ENCODE measurements at regions not wholly inside any gene's neighbourhood (a gene's known extent, or its start where the extent isn't known, plus 50 kb on each side); places are given as distances from the start of the nearest gene placed in this dataset.

DNA sequence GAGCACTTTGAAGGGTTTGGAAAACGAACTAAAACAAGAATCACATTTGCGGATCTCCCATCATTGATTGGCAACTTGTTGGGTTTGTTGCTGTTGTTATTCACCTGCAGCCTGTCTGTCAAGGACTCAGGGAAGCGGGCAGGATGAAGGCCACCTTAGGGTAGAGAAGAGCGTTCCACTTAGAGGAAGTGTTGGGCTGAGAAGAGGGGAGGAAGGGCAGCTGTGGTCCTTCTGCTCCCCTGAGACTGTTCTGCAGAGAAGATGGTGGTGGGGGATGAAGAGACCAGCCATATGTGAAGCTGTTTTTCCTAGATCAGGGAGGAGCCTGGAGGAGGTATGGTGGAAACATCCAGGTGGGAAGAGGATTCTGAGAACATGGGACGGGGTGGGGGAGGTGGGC, 70.6 kb upstream of the CPEB4 start:
- Histone ChIP-seq H3K9me3 (no peaks in the 10 kb centered on the region), H3K4me1 (peaks cover 4% of the 10 kb centered on the region; the same call in 1 of the 2 replicates), H3K4me3 (ENCODE audit: low read depth, low read length) (no peak overlapping the region), H3K36me3 (no peaks in the 10 kb centered on the region), H3K27me3 (no peaks in the 10 kb centered on the region)
- no peak for TF ChIP-seq CTCF (IDR thresholded peaks at IDR 0.05; ENCODE audit: low read depth, low read length)
- no peak for DNase-seq

DNA sequence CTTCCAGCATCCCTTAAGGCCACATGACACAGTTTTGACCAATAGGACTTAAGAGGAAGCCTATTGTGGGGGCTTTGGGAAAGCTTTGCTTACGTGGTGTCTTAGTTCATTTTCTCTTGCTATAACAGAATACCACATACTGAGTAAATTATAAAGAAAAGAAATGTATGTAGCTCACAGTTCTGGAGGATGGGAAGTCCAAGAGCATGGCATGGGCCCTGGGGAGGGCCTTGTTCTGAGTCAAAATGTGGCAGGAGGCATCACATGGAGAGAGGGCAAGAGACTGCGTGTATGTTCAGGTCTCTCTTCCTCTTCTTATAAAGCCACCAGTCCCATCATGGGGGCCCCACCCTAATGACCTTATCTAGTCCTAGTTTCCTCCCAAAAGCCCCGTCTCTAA, 68.6 kb upstream of the CPEB4 start:
- no peaks in the 10 kb centered on the region for H3K27me3 ChIP-seq
- no peaks in the 10 kb centered on the region for H3K36me3 ChIP-seq
- no peak for DNase-seq
- no peaks in the 10 kb centered on the region for H3K9me3 ChIP-seq
- TF ChIP-seq CTCF (IDR thresholded peaks at IDR 0.05; ENCODE audit: low read depth, low read length): no peak
- H3K4me3 ChIP-seq (ENCODE audit: low read depth, low read length): no peak overlapping the region
- H3K4me1 ChIP-seq: peaks cover 9% of the 10 kb centered on the region

GRCh38 chr5:173823274-173823644, 64.9 kb upstream of the CPEB4 start:
- H3K27me3 ChIP-seq: no peaks in the 10 kb centered on the region
- no peak overlapping the region for H3K4me3 ChIP-seq (ENCODE audit: low read depth, low read length)
- DNase-seq: no peak
- TF ChIP-seq CTCF (IDR thresholded peaks at IDR 0.05; ENCODE audit: low read depth, low read length): no peak
- no peaks in the 10 kb centered on the region for H3K9me3 ChIP-seq
- H3K36me3 ChIP-seq: no peaks in the 10 kb centered on the region
- H3K4me1 ChIP-seq: peaks cover 17% of the 10 kb centered on the region

DNA sequence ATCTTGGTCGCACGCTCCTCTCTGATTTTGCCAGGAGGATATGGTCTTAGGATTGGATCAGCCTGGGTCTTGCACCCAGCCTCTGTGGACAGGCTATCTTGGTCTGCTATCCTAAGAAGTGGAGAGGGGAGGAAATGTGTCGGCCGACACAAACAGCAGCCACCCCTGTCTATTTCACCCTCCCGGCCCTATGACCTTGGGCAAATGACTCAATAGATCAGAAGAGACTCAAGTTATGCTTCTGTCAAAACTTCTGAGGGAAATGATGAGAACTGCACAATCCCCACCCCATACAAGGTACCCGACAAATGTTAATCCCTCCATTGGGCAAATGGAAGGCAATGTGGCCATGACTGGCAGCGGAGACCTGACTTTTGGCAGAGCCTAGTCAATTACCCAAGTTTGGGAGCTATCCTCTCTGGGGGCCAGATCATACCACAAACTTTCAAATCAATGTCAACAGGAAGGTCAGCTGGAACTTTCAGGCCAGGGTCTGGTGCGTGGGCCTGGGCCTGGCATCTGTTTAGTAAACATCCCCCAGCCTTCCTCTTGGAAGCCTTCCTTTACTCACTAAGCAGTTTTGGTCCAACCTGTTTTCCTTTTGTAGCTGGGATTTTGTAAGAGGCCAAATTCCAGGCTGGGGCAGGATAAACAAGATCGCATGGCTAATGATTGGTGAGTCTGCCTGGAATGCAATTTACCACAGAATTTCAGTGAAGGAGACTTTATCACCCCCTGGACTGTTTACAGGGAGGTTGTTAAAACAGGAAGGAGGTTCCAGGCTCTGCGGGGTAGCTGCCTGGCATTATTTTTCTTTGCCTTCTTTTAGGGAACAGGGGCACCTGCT, 64.2 kb upstream of the CPEB4 start:
- no peak for TF ChIP-seq CTCF (IDR thresholded peaks at IDR 0.05; ENCODE audit: low read depth, low read length)
- Histone ChIP-seq H3K36me3 (no peaks in the 10 kb centered on the region), H3K27me3 (no peaks in the 10 kb centered on the region), H3K9me3 (no peaks in the 10 kb centered on the region), H3K4me3 (ENCODE audit: low read depth, low read length) (no peak overlapping the region), H3K4me1 (peaks cover 17% of the 10 kb centered on the region)
- no peak for DNase-seq

DNA sequence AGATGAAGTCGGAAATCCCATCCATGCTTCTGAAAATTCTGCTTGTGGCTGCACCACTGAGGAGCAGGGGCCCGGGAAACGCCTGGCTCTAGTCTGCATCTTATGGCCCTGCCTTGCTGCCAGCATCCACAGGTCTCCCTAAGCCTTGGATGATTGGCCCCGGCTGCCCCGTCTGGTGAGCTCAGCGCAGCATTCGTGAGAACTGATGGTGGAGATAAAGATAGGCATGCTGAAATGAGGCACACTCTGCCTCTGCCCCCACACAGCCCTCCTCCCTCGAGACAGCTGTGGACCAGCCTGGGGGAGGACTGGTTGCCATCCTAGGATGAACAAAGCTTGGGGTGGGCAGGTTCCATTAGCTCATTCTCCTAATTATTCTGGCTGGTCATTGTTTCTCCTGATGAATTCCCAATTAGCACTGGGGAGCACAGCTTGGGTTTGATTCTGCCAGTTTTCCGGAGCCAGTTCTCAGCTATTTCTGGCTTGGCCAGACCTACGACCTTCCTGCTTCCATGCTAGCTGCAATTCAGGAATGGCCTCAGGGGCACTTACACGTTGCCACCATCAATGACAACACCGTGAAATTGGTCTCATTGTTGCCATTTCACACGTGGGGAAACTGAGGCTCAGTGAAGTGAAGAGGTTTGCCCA, 62.8 kb upstream of the CPEB4 start:
- no peak overlapping the region for H3K4me3 ChIP-seq (ENCODE audit: low read depth, low read length)
- no peaks in the 10 kb centered on the region for H3K9me3 ChIP-seq
- DNase-seq: peak; percentile 70
- peaks cover 17% of the 10 kb centered on the region for H3K4me1 ChIP-seq
- no peaks in the 10 kb centered on the region for H3K27me3 ChIP-seq
- no peak for TF ChIP-seq CTCF (IDR thresholded peaks at IDR 0.05; ENCODE audit: low read depth, low read length)
- H3K36me3 ChIP-seq: no peaks in the 10 kb centered on the region

DNA sequence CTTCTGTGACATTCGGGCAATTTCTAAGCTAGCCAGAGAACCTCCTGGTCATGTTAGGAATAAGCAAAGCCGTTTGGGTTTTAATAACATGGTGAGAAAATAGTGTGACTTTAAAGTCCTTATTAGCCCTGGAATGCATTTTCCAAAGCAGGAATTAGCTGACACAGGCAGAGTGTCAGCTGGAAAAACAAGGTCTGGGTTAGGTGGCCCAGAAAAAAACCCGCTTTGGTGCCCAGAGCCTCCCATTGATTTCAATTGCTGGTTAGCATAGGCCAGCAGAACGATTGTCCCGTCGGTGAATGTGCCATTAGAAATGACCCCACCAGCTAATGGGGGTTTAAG, 62.1 kb upstream of the CPEB4 start:
- no peak for TF ChIP-seq CTCF (IDR thresholded peaks at IDR 0.05; ENCODE audit: low read depth, low read length)
- Histone ChIP-seq H3K27me3 (no peaks in the 10 kb centered on the region), H3K9me3 (no peaks in the 10 kb centered on the region), H3K4me3 (ENCODE audit: low read depth, low read length) (no peak overlapping the region), H3K36me3 (no peaks in the 10 kb centered on the region), H3K4me1 (peaks cover 17% of the 10 kb centered on the region)
- DNase-seq: no peak

All from BE2C (cell line).